ENCODE measurements at regions not wholly inside any gene's neighbourhood (a gene's known extent, or its start where the extent isn't known, plus 50 kb on each side); places are given as distances from the start of the nearest gene placed in this dataset.

- TF ChIP-seq MLLT1 (IDR thresholded peaks at IDR 0.05), result peak in 1 of 2 experiments; percentile 60; a peak in 2 of 4 replicates
- no peak for TF ChIP-seq USF1 (CRISPR knock-in tag; IDR thresholded peaks at IDR 0.05)
- no peak for TF ChIP-seq ZNF146 (CRISPR knock-in tag; IDR thresholded peaks at IDR 0.05; ENCODE audit: unreplicated experiment)
- no peak for TF ChIP-seq HLTF (IDR thresholded peaks at IDR 0.05)
- no peak for TF ChIP-seq GABPB1 (CRISPR knock-in tag; IDR thresholded peaks at IDR 0.05)
- TF ChIP-seq AFF4 (CRISPR knock-in tag; IDR thresholded peaks at IDR 0.05), result no peak
- no peak for TF ChIP-seq POLR2AphosphoS2 (IDR thresholded peaks at IDR 0.05; ENCODE audit: low read length)
- TF ChIP-seq HOXB6 (CRISPR knock-in tag; IDR thresholded peaks at IDR 0.05; ENCODE audit: borderline replicate concordance), result no peak
- TF ChIP-seq, protein P1, sequence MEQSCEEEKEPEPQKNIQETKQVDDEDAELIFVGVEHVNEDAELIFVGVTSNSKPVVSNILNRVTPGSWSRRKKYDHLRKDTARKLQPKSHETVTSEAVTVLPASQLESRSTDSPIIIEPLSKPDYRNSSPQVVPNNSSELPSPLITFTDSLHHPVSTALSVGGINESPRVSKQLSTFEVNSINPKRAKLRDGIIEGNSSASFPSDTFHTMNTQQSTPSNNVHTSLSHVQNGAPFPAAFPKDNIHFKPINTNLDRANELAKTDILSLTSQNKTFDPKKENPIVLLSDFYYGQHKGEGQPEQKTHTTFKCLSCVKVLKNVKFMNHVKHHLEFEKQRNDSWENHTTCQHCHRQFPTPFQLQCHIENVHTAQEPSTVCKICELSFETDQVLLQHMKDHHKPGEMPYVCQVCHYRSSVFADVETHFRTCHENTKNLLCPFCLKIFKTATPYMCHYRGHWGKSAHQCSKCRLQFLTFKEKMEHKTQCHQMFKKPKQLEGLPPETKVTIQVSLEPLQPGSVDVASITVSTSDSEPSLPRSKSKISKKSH (CRISPR knock-in tag; IDR thresholded peaks at IDR 0.05), result no peak
- TF ChIP-seq BRF1 (IDR thresholded peaks at IDR 0.05; ENCODE audit: borderline replicate concordance, extremely low read depth, insufficient read length), result no peak
- TF ChIP-seq ZKSCAN8 (CRISPR knock-in tag; IDR thresholded peaks at IDR 0.05), result peak; percentile 54; the same call in 1 of the 2 replicates
- no peak for TF ChIP-seq PRPF4 (IDR thresholded peaks at IDR 0.05; ENCODE audit: insufficient read depth, low read depth, low read length, poor library complexity, severe bottlenecking)
- no peak for TF ChIP-seq MBD2 (IDR thresholded peaks at IDR 0.05; ENCODE audit: borderline replicate concordance, low read depth)
- peak; percentile 61; the same call in 1 of the 2 replicates for TF ChIP-seq GATAD2A (IDR thresholded peaks at IDR 0.05)
- no peak for TF ChIP-seq ETS2 (tag; IDR thresholded peaks at IDR 0.05; ENCODE audit: borderline replicate concordance, poor library complexity, severe bottlenecking)
- TF ChIP-seq CEBPG (CRISPR knock-in tag; IDR thresholded peaks at IDR 0.05), result peak; percentile 41; the same call in 1 of the 2 replicates
- TF ChIP-seq CEBPG (tag; conservative IDR thresholded peaks at IDR 0.05 in 1 of 2, IDR thresholded peaks at IDR 0.05 in 1 of 2), result peak; percentile 94 to 98
- TF ChIP-seq NCOR1 (IDR thresholded peaks at IDR 0.05), result peak; percentile 72
These were observed 142.0 kb downstream of the CEP57L1 start (continued) for GRCh38 chr6:109237077-109237985.

All from K562 (cell line).